ENCODE measurements at regions not wholly inside any gene's neighbourhood (a gene's known extent, or its start where the extent isn't known, plus 50 kb on each side); places are given as distances from the start of the nearest gene placed in this dataset.

DNA sequence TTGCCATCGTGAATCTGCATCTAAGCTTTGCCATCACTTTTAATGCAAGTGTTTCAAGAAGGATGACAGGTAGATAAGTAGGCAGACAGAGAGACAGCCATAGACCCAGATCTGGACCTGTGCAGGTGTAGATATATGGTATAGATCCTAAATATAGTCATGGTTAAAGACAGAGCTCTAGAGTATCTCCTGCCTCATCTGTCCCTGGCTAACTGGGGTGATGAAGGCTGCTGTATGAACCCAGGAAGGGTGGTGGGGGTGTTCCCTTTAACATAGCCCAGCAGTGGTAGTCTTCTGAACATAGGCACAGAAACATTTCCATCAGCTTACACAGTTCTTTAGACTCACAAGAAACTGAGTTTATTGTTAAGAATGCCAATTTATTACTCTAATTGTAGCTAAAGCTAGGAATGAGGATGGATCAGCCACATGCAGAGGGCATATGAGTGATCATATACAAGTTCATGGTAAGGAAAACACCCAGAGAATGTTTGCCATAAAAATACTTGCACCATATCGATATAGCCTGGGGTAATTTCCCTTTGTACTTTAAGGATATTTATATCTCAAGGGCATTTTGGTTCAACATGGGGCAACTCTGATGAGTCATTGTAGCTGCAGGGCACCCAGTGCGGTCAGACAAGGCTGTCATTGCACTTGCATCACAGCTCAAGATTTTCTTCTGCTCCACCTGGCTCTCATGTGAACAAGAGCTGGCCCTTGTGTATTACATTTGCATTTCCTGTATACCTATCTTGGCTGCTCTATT is 587.2 kb downstream of the EPM2A start:
- peaks cover 3% of the 10 kb centered on the region for H3K27me3 Mint-ChIP-seq (ENCODE audit: unreplicated experiment)
- no peak for TF ChIP-seq CTCF (IDR thresholded peaks at IDR 0.05; ENCODE audit: partially characterized antibody, unreplicated experiment)
- H3K4me1 Mint-ChIP-seq (ENCODE audit: low read depth, unreplicated experiment), result peaks cover 30% of the 10 kb centered on the region
- H3K4me3 Mint-ChIP-seq (ENCODE audit: unreplicated experiment), result no peak overlapping the region
- H3K27ac Mint-ChIP-seq (ENCODE audit: unreplicated experiment), result peak overlapping the region; percentile 69
- peaks cover 4% of the 10 kb centered on the region for H3K9me3 Mint-ChIP-seq (ENCODE audit: unreplicated experiment)
- no peaks in the 10 kb centered on the region for H3K36me3 Mint-ChIP-seq (ENCODE audit: unreplicated experiment)
- no peak for DNase-seq

- Mint-ChIP-seq H3K27ac (ENCODE audit: unreplicated experiment) (peak overlapping the region; percentile 10), H3K4me3 (ENCODE audit: unreplicated experiment) (no peak overlapping the region), H3K9me3 (ENCODE audit: unreplicated experiment) (peaks cover 4% of the 10 kb centered on the region), H3K27me3 (ENCODE audit: unreplicated experiment) (peaks cover 3% of the 10 kb centered on the region), H3K36me3 (ENCODE audit: unreplicated experiment) (no peaks in the 10 kb centered on the region), H3K4me1 (ENCODE audit: low read depth, unreplicated experiment) (peaks cover 30% of the 10 kb centered on the region)
- no peak for DNase-seq
- TF ChIP-seq CTCF (IDR thresholded peaks at IDR 0.05; ENCODE audit: partially characterized antibody, unreplicated experiment), result no peak
These were observed 586.5 kb downstream of the EPM2A start for GRCh38 chr6:145148776-145149175.

DNA sequence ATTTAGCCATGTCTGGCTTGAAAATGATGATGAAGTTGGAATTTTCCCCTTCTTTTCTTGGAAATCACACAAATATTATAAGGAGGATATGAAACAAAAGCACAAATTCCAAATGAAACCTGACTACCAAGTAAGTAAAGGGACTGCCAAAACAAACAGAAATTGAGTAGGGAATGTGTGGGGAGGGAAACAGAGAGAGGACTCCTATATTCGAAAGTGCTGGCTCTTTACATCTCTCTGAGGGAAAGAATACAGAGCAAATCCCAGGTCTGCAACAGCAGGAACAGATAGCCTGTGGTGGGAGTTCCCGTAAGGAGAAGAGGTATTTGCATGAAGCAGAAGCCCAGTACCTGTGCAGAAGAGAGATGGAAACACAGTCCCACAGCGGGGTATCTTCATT is 583.7 kb downstream of the EPM2A start:
- H3K27me3 Mint-ChIP-seq (ENCODE audit: unreplicated experiment), result peaks cover 4% of the 10 kb centered on the region
- no peak for DNase-seq
- H3K9me3 Mint-ChIP-seq (ENCODE audit: unreplicated experiment), result peaks cover 6% of the 10 kb centered on the region
- no peaks in the 10 kb centered on the region for H3K36me3 Mint-ChIP-seq (ENCODE audit: unreplicated experiment)
- no peak overlapping the region for H3K4me3 Mint-ChIP-seq (ENCODE audit: unreplicated experiment)
- H3K4me1 Mint-ChIP-seq (ENCODE audit: low read depth, unreplicated experiment), result peaks cover 20% of the 10 kb centered on the region
- TF ChIP-seq CTCF (IDR thresholded peaks at IDR 0.05; ENCODE audit: partially characterized antibody, unreplicated experiment), result no peak
- no peak overlapping the region for H3K27ac Mint-ChIP-seq (ENCODE audit: unreplicated experiment)

DNA sequence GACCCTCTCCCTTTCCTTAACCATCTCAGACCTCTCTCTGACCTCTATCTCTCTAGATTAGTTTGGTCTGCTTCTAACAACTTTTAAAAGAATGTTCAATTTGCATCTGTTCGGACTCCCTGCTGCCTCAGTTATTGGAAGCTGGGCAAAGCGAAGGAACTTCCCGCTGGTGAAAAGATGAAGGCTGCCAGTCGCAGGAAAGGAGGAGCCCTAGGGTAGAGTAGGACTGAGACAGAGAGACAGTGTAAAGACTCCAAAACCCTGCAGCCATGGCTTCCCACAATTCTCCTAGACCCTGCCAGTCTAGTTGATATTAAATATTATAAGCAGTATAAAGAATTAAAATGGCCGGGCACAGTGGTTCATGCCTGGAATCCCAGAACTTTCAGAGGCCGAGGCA is 581.8 kb downstream of the EPM2A start:
- DNase-seq, result no peak
- Mint-ChIP-seq H3K27me3 (ENCODE audit: unreplicated experiment) (peaks cover 2% of the 10 kb centered on the region), H3K36me3 (ENCODE audit: unreplicated experiment) (peaks cover 2% of the 10 kb centered on the region), H3K4me1 (ENCODE audit: low read depth, unreplicated experiment) (peaks cover 7% of the 10 kb centered on the region), H3K4me3 (ENCODE audit: unreplicated experiment) (no peak overlapping the region), H3K27ac (ENCODE audit: unreplicated experiment) (no peak overlapping the region), H3K9me3 (ENCODE audit: unreplicated experiment) (peaks cover 4% of the 10 kb centered on the region)
- no peak for TF ChIP-seq CTCF (IDR thresholded peaks at IDR 0.05; ENCODE audit: partially characterized antibody, unreplicated experiment)

- Mint-ChIP-seq H3K27me3 (ENCODE audit: unreplicated experiment) (peaks cover 2% of the 10 kb centered on the region), H3K4me3 (ENCODE audit: unreplicated experiment) (no peak overlapping the region), H3K36me3 (ENCODE audit: unreplicated experiment) (peaks cover 8% of the 10 kb centered on the region), H3K9me3 (ENCODE audit: unreplicated experiment) (peaks cover 7% of the 10 kb centered on the region), H3K4me1 (ENCODE audit: low read depth, unreplicated experiment) (no peaks in the 10 kb centered on the region), H3K27ac (ENCODE audit: unreplicated experiment) (no peak overlapping the region)
- no peak for DNase-seq
- no peak for TF ChIP-seq CTCF (IDR thresholded peaks at IDR 0.05; ENCODE audit: partially characterized antibody, unreplicated experiment)
These were observed 579.9 kb downstream of the EPM2A start for GRCh38 chr6:145155411-145155810.
